ENCODE measurements at regions not wholly inside any gene's neighbourhood (a gene's known extent, or its start where the extent isn't known, plus 50 kb on each side); places are given as distances from the start of the nearest gene placed in this dataset.

GRCh38 chr3:72582963-72583362, 265.3 kb downstream of the SHQ1 start:
- H3K79me1 ChIP-seq (ENCODE audit: low read depth, low read length) = no peaks in the 10 kb centered on the region
- H3K9ac ChIP-seq (replicated peaks in 1 of 4; ENCODE audit: extremely low read depth in 1 of 4, low read depth in 3 of 4, low read length in 3 of 4) = no peak overlapping the region
- H2BK5ac ChIP-seq (ENCODE audit: low read depth, low read length) = 0 out of 2 replicates have a peak overlapping the region, but pooled peaks have one; percentile 26
- no peaks in the 10 kb centered on the region for H3K79me2 ChIP-seq (ENCODE audit: control insufficient read depth in 1 of 2, insufficient read depth in 2 of 2, low read length in 2 of 2)
- no peak overlapping the region for H3K56ac ChIP-seq (replicated peaks; ENCODE audit: insufficient read length, low read depth, low read length)
- FAIRE-seq (no peak), DNase-seq (ENCODE audit: low read depth in 1 of 2, low spot score in 2 of 2) (no peak)
- H4K5ac ChIP-seq (ENCODE audit: insufficient read length, low read depth, low read length) = no peak overlapping the region
- H3K4me1 ChIP-seq (replicated peaks in 1 of 4; ENCODE audit: control insufficient read depth in 3 of 4, insufficient read depth in 4 of 4, low read length in 3 of 4) = peaks cover 0 to 12% (median 7%) of the 10 kb centered on the region in 4 experiments; a peak in 5 of 7 replicates
- peak overlapping the region; percentile 22 for H4K91ac ChIP-seq (replicated peaks; ENCODE audit: insufficient read length, low read length)
- no peak overlapping the region for H3K23ac ChIP-seq (ENCODE audit: insufficient read length)
- no peaks in the 10 kb centered on the region for H3K36me3 ChIP-seq (ENCODE audit: control insufficient read depth in 2 of 4, insufficient read depth in 4 of 4, low read length in 3 of 4)
- 0 out of 4 replicates have a peak overlapping the region, but pooled peaks of 1 of the 2 experiments have one; percentile 5 for H3K4me2 ChIP-seq (ENCODE audit: insufficient read depth in 1 of 2, low read depth in 2 of 2, low read length in 2 of 2)
- H3K27me3 ChIP-seq (replicated peaks in 1 of 4; ENCODE audit: control insufficient read depth in 3 of 4, extremely low read depth in 1 of 4, insufficient read depth in 3 of 4, low read length in 3 of 4) = no peaks in the 10 kb centered on the region
- no peaks in the 10 kb centered on the region for H3K9me3 ChIP-seq (ENCODE audit: insufficient read depth in 2 of 2, low read depth in 1 of 2, low read length in 1 of 2)
- H3K4ac ChIP-seq (replicated peaks; ENCODE audit: insufficient read length, low read depth, low read length) = peak overlapping the region; percentile 9
- CTCF ChIA-PET (ENCODE audit: partially characterized antibody) = interaction anchor here (1.6 kb wide), 1 partner anchor 12 kb away, joined by 4 read pairs; no protein-coding TSS in a partner anchor
- POLR2A ChIA-PET (ENCODE audit: partially characterized antibody) = interaction anchor here (0.7 kb wide), 1 partner anchor 8 kb away, joined by 3 read pairs; no protein-coding TSS in a partner anchor
- H4K20me1 ChIP-seq (replicated peaks in 1 of 2; ENCODE audit: control insufficient read depth in 1 of 2, insufficient read depth in 2 of 2, low read length in 2 of 2) = no peaks in the 10 kb centered on the region
- no peak overlapping the region for H2BK120ac ChIP-seq (replicated peaks; ENCODE audit: low read depth, low read length)
- peak overlapping the region; percentile 97; the same call in 1 of the 2 replicates for H2BK20ac ChIP-seq (ENCODE audit: low read length)
- H4K8ac ChIP-seq (ENCODE audit: extremely low read depth, insufficient read depth, low read length) = no peak overlapping the region
- H3K23me2 ChIP-seq (ENCODE audit: low read depth, low read length) = no peaks in the 10 kb centered on the region
- peak overlapping the region; percentile 88; the same call in 1 of the 2 replicates for H2AK5ac ChIP-seq (ENCODE audit: low read depth, low read length)
- H3K14ac ChIP-seq (ENCODE audit: insufficient read length) = no peak overlapping the region
- no peak overlapping the region for H2BK15ac ChIP-seq (ENCODE audit: low read length)
- H2AFZ ChIP-seq (ENCODE audit: low read length) = no peak overlapping the region
- H3K18ac ChIP-seq (ENCODE audit: extremely low read depth, low read length) = no peak overlapping the region
- H2BK12ac ChIP-seq (ENCODE audit: low read depth, low read length) = peak overlapping the region; percentile 97
- H3K27ac ChIP-seq (ENCODE audit: low read depth, low read length) = no peak overlapping the region
- no peak overlapping the region for H3K4me3 ChIP-seq (ENCODE audit: extremely low read depth in 1 of 4, insufficient read depth in 2 of 4, low read depth in 3 of 4, low read length in 4 of 4)
- WGBS, 2 experiments (ENCODE audit: extremely low coverage in 1 of 2, insufficient coverage in 1 of 2, insufficient read length in 1 of 2, insufficient replicate concordance in 2 of 2, low coverage in 1 of 2, low lambda C conversion rate in 2 of 2, missing lambda C conversion rate in 1 of 2) = 88% methylated on average over 7 of the region's 7 CpGs; no CpG with 5 or more reads in 1 of the 2 experiments
- no peak for TF ChIP-seq SAP30 (IDR thresholded peaks at IDR 0.05; ENCODE audit: insufficient read depth, insufficient replicate concordance, low read length)
- TF ChIP-seq TCF12 (IDR thresholded peaks at IDR 0.05; ENCODE audit: low read depth, low read length) = no peak
- no peak for TF ChIP-seq NRF1 (IDR thresholded peaks at IDR 0.05; ENCODE audit: low read depth, low read length)
- TF ChIP-seq JUND (IDR thresholded peaks at IDR 0.05; ENCODE audit: low read length) = no peak
- TF ChIP-seq PHF8 (conservative IDR thresholded peaks at IDR 0.05; ENCODE audit: low read depth, low read length) = no peak
- TF ChIP-seq TAF1 (IDR thresholded peaks at IDR 0.05; ENCODE audit: low read depth, low read length) = no peak
- no peak for TF ChIP-seq JUN (IDR thresholded peaks at IDR 0.05; ENCODE audit: low read depth, low read length)
- no peak for TF ChIP-seq MAX (IDR thresholded peaks at IDR 0.05)
- no peak for TF ChIP-seq CBX5 (IDR thresholded peaks at IDR 0.05; ENCODE audit: low read depth, low read length)
- no peak for TF ChIP-seq GTF2F1 (IDR thresholded peaks at IDR 0.05; ENCODE audit: borderline replicate concordance, low read depth, low read length)
- TF ChIP-seq RFX5 (IDR thresholded peaks at IDR 0.05; ENCODE audit: borderline replicate concordance, low read depth, low read length) = no peak
- TF ChIP-seq KDM5A (IDR thresholded peaks at IDR 0.05; ENCODE audit: low read length) = no peak
- TF ChIP-seq SUZ12 (IDR thresholded peaks at IDR 0.05; ENCODE audit: low read length) = no peak
- no peak for TF ChIP-seq SP1 (IDR thresholded peaks at IDR 0.05; ENCODE audit: low read depth, low read length)
- no peak for TF ChIP-seq HDAC6 (IDR thresholded peaks at IDR 0.05; ENCODE audit: low read depth, low read length)

All from H1 (cell line).